ENCODE measurements at regions not wholly inside any gene's neighbourhood (a gene's known extent, or its start where the extent isn't known, plus 50 kb on each side); places are given as distances from the start of the nearest gene placed in this dataset.

DNA sequence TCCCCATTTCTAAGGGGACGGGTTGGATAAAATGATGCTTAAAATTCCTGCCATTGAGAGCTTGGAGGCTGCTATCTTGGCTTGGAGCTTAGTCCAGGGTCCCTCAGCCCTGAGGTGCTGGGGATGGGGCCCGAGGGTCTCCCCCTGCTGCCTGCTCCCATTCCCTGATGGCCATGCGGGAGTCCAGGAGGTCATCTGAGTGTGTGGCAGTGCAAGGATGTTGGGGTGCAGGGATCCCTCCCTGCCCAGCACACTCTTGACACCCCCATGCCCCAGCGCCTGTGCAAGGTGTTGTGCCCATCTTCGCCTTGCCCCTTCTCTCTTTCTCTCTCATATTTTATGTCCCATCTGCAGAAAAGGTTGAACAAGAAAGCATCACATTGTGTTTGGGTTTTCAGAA lies 90.4 kb downstream of the IRF8 start:
- Histone ChIP-seq H3K9ac (ENCODE audit: low read length) (no peak overlapping the region), H3K36me3 (ENCODE audit: control insufficient read depth in 1 of 2, insufficient read depth in 2 of 2, low read length in 2 of 2) (no peaks in the 10 kb centered on the region), H3K4me3 (replicated peaks in 1 of 2; ENCODE audit: low read depth in 1 of 2, low read length in 2 of 2) (no peak overlapping the region), H2AFZ (ENCODE audit: low read depth, low read length, poor library complexity, severe bottlenecking) (no peak overlapping the region), H3K9me3 (ENCODE audit: control insufficient read depth in 1 of 2, insufficient read depth in 1 of 2, low read depth in 1 of 2, low read length in 2 of 2) (no peaks in the 10 kb centered on the region), H4K20me1 (ENCODE audit: insufficient read depth) (no peaks in the 10 kb centered on the region), H3K4me2 (ENCODE audit: low read length) (no peak overlapping the region), H3K79me2 (ENCODE audit: insufficient read depth, low read length) (no peaks in the 10 kb centered on the region), H3K4me1 (ENCODE audit: control insufficient read depth in 1 of 2, insufficient read depth in 2 of 2, low read length in 2 of 2) (no peaks in the 10 kb centered on the region), H3K27me3 (ENCODE audit: insufficient read depth, low read length) (peaks cover 64% of the 10 kb centered on the region), H3K9me2 (ENCODE audit: insufficient read depth) (no peaks in the 10 kb centered on the region), H3K27ac (ENCODE audit: low read depth, low read length) (no peak overlapping the region)
- TF ChIP-seq SIN3A (IDR thresholded peaks at IDR 0.05; ENCODE audit: low read depth) (no peak), JUND (IDR thresholded peaks at IDR 0.05) (no peak), ELF1 (IDR thresholded peaks at IDR 0.05; ENCODE audit: borderline replicate concordance, low read depth) (no peak), EZH2 (IDR thresholded peaks at IDR 0.05) (no peak), SRF (IDR thresholded peaks at IDR 0.05; ENCODE audit: low read depth) (no peak), POLR2A (IDR thresholded peaks at IDR 0.05; ENCODE audit: borderline replicate concordance, extremely low read depth, insufficient read depth, insufficient read length) (no peak), EZH2phosphoT487 (IDR thresholded peaks at IDR 0.05; ENCODE audit: borderline replicate concordance) (no peak), YY1 (IDR thresholded peaks at IDR 0.05; ENCODE audit: extremely low read depth, insufficient replicate concordance, low read depth, low read length) (no peak), EGR1 (IDR thresholded peaks at IDR 0.05; ENCODE audit: low read depth) (no peak), TCF7L2 (IDR thresholded peaks at IDR 0.05; ENCODE audit: borderline replicate concordance, extremely low read depth, insufficient read depth, insufficient read length) (no peak)
- TF ChIP-seq, protein P1, sequence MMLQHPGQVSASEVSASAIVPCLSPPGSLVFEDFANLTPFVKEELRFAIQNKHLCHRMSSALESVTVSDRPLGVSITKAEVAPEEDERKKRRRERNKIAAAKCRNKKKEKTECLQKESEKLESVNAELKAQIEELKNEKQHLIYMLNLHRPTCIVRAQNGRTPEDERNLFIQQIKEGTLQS (IDR thresholded peaks at IDR 0.05), result no peak
- TF ChIP-seq, protein P2, sequence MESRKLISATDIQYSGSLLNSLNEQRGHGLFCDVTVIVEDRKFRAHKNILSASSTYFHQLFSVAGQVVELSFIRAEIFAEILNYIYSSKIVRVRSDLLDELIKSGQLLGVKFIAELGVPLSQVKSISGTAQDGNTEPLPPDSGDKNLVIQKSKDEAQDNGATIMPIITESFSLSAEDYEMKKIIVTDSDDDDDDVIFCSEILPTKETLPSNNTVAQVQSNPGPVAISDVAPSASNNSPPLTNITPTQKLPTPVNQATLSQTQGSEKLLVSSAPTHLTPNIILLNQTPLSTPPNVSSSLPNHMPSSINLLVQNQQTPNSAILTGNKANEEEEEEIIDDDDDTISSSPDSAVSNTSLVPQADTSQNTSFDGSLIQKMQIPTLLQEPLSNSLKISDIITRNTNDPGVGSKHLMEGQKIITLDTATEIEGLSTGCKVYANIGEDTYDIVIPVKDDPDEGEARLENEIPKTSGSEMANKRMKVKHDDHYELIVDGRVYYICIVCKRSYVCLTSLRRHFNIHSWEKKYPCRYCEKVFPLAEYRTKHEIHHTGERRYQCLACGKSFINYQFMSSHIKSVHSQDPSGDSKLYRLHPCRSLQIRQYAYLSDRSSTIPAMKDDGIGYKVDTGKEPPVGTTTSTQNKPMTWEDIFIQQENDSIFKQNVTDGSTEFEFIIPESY (IDR thresholded peaks at IDR 0.05; ENCODE audit: extremely low read depth, insufficient replicate concordance, low read length), result no peak
- POLR2A ChIA-PET, result no interaction called here
- intact Hi-C loops (cut with micrococcal nuclease), result no loop called here
- RAD21 ChIA-PET (ENCODE audit: low non-redundant PET in 1 of 2, low total read pairs in 2 of 2, uncharacterized antibody in 2 of 2, unreplicated experiment in 2 of 2), result interaction anchor here in 1 of 2 experiments (1.6 kb wide), 1 partner anchor 168 kb away, joined by 3 read pairs; no protein-coding TSS in a partner anchor
- no peak for ATAC-seq
- CTCF ChIA-PET, result interaction anchor here (0.7 to 9.1 kb wide), 2 partner anchors 84 to 169 kb away, joined by 5 to 232 read pairs; no protein-coding TSS in a partner anchor
- DNase-seq (ENCODE audit: low read depth, low spot score), result no peak
- BruUV-seq (replicated peaks), result no TSS peak
